ENCODE measurements at regions not wholly inside any gene's neighbourhood (a gene's known extent, or its start where the extent isn't known, plus 50 kb on each side); places are given as distances from the start of the nearest gene placed in this dataset.

- TF ChIP-seq POLR2AphosphoS5 (IDR thresholded peaks at IDR 0.05) = no peak
- no peak for TF ChIP-seq CTCF (IDR thresholded peaks at IDR 0.05)
These were observed 63.4 kb upstream of the GPC1 start for GRCh38 chr2:240372101-240372500.
